HG03354 (cell line): ENCODE measurements at regions not wholly inside any gene's neighbourhood (a gene's known extent, or its start where the extent isn't known, plus 50 kb on each side); places are given as distances from the start of the nearest gene placed in this dataset.

Source experiments
- ATAC-seq: cut with Tn5 transposase; IDR thresholded peaks from one replicate; pipeline ENCODE4 v1.9.1; 2021; ENCODE audit warnings: mild to moderate bottlenecking; ENCODE audit not compliant: unreplicated experiment, poor library complexity, severe bottlenecking

DNA sequence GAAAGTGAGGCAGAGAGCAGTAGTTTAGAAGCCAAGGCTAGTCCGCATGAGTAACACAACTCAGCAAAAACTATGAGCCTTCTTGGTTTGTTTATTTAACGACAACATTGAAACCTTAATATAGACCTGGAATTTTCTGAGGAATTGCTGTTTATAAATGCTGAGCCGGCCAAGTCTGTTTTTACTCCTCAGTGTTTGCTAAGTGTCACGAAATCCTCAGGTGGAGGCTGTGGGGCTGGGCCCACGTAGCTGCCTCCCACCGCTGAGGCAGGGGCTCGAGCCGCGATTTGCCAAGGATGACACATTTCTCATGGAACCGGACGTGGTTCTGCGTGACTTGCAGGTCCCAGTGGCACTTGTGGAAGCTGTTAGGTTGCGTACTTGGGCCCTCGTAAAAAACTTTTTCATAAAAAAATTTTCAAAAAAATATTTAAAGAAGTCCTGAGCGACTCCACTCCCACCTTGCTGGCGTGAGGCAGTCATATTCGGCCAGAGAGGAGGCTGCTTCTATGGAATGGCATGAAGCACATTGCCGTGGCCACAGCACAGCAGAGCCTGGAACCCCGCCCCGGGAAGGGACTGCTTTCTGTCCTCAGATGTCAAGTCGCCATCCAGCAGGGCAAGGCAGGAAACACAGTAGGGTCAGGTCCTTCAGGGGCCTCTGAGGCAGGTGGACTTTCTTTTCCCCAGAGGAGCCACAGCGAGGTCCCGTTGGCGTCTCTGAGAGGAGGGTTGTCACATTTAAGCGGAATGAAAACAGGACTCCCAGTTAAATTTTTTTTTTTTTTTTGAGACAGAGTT lies 64.8 kb upstream of the PCSK6 start:
- no peak for ATAC-seq

DNA sequence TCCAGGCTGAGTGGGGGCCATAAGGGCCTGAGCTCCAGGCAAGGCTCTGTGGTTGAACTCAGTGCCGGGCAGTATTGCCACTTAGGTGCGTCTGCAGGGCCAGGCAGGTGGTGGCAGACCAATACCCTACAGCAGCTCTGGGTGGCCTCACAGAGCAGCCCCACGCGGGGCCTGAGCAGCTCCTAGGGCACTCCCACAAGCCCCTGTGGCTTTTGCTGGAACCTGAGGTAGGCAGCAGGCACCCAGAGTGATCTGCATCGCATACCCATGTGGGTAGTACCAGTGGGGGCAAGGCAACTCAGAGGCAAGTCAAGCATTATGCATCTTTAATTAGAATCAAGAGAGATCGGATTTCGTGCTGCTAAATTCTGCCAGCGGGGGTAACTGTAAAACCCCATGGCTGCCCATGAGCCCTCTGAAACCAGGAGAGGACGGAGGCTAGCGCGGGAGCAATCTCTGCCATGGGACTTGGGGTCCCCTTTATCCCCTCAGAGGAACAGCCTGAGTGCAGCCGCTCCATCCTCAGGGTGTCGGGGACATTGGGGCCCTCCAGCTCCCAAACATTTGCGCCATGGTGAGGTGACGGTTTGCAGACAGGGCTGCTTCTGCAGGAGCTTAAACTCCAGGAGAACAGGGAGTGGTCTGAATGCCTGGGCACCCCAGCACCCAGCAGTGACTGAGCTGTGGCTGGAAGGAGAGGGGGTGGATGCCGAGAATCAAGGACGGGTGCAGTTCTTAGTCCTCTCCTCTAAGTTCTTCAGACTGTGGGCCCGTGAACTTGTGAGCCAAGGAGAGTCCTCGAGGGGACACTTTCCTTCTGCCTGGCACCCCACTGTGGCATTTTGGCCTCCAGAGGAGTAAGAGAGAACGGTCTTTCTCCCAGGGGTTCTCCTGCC lies 62.4 kb upstream of the PCSK6 start:
- ATAC-seq: no peak

DNA sequence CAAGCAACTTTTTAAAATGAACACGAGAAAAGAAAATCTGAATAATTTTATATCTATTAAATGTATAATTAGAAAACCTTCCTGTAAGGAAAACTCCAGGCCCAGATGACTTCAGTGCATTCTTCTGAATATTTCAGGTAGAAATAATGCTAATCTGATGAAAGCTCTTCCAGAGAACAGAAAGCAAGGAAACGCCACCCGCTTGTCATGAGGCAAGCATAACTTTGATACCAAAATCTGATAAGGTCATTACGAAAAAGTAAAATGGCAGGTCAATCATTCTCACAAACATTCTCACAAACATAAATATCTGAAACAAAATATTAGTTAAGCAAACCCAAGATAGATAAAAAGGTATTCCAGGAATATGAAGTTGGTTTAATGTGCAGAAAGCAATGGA lies 60.6 kb upstream of the PCSK6 start:
- ATAC-seq: no peak

DNA sequence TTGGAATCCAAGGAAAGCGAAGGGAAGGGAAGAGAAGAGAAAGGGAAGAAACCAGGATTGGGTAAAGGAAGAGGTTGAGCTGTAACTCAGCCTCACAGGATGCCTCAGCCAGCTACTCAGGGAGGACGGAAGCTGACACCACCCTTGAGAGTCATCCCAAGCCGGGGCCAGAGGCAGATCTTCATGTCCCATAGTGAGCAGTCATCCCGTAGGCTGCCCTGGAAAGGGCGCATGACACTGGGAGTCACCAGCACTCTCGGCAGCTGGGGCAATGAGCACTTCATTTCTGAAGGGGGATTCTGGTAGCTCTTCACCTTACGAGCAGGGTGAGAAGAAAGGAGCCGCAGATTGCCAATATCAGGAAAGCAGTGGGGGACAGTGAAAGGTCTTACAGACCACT lies 60.1 kb upstream of the PCSK6 start:
- ATAC-seq: no peak

DNA sequence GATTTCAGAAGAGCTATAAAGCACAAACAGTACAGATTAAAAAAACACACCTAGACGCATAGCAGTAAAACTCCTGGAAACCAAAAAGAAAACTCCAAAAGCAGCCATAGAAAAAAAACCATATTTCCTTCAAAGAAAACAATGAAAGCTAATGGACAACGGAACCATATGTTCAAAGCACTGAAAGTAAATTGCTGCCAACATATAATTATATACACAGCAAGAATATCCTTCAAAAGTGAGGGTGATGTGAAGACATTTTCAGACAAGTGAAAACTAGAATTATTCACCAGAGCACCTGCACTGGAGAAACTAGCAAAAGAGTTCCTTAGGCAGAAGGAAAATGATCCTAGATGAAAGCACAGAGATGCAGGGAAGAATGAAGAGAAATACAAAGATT lies 58.2 kb upstream of the PCSK6 start:
- no peak for ATAC-seq

DNA sequence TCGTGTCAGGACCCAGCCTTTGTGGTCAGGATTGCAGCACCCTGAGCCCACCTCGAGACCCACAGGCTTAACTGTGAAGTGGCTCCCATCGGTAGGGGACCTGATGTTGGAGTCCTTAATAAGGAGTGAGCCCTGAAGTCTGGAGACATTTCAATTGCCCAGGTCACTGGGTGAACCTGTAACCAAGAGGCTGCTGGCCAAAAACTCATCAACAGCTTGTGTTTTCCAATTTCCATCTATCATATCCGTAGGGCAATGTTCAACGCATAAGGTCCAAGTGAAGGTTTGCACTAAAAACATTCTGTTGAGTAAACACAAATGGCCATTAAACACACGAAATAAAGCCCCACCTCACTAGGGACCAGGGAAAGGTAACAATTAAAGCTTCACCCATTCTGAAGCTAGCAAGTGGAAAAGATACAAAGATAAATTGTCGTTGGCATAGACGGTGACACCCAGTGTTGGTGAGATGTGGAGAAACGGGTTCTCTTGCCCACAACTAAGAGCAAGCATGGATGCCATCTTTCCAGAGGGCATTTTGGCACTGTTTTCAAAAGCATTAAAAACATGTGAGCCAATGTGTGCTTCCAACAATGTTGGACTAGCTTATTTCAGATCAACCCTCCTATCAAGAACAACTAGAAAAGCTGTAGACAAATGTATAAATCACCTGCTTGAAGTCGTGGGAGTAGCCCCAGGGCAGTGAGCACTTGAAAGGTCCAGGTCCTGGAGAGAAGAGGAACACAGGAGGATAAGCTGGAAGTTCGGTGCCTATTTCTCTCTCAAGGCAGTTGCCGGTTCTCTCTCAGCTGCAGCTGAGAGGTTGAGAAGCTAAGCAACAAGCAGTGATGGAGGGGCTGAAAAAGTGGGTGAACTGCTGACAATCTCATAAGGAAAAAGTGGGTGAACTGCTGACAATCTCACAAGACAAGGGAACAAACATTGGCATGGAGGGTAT lies 56.3 kb upstream of the PCSK6 start:
- ATAC-seq: no peak

DNA sequence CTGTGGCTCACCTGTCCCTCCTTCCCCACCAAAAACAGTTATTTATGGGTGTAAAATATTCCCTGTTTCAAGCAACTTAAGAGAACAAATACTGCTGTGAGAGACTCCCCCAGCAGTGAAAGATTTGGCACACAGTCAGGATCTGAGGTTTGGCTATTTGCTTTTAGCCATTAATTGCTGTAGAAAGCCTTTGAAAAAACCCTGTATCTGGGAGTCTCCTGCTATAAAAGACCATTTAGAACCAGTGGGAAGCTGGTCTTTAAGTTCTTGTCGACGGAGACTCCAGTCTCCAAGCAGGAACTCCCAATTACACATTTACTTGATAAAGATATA lies 55.1 kb upstream of the PCSK6 start:
- no peak for ATAC-seq

DNA sequence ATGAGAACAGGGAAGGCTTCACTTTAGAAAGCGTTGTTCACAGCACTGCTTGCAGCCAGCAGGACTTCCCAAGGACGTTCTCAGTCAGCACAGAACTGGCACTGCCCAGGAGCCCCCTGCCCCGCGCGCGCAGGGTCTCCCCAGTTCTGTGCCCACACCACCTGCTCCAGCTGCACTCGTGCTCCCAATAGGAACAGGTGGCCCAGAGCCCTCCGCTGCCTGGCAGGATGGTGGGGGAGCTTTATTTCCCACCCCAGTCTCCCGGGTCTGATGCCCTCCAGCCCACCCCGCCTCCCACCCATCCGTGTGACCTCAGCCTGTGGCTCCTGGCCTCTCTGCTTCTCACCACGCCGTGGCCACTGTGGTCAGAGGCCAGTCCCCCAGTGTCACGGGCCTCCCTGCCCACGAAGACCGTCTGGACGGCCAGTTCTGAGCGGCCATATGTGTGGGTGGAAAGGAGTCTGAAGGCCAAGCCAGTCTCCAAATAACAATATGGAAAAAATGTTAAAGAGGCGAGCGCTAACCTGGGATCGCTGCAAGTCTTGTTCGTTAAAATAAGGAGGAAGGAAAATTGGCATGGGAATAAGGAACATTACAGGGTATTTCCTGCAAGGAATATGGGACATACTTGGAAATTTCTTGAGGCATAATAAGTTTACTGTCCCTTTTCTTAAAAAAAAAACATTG lies 54.6 kb upstream of the PCSK6 start:
- ATAC-seq: no peak

DNA sequence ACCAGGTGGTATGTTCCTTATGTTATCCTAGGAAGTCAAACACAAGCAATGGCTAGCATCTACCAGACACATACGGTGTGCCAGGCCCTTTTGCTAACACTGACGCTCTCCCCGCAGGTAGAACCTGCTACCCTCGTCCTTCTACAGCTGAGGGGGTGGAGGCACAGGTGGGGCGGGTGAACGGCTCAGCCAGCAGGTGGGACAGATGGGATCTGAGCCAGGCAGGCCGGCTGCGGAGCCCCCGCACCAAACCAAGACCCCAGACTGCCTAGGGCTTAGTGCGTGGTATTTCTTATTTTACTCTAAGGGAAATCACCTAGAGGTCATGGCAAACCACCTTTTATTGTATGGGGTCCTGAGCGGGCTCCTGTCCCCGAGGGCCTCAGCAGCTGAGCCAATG lies 53.9 kb upstream of the PCSK6 start:
- no peak for ATAC-seq

DNA sequence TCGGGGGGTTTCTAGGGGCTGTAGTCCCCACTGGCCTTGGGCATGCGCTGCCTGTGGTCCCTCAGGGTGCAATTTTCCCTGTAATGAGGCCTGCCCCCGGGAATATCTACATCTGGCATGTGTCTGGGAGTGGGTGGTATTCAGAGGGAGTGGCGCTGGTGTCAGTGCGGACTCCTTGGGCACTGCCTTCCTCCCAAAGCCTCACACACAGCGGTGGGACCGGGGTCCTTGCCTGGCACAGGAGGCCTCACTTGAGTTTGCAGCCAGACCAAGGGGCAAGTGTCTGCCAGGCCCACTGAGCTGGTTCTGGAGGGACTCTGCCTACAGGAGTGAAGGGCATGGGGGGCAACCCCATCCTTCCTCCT lies 53.5 kb upstream of the PCSK6 start:
- ATAC-seq: no peak

DNA sequence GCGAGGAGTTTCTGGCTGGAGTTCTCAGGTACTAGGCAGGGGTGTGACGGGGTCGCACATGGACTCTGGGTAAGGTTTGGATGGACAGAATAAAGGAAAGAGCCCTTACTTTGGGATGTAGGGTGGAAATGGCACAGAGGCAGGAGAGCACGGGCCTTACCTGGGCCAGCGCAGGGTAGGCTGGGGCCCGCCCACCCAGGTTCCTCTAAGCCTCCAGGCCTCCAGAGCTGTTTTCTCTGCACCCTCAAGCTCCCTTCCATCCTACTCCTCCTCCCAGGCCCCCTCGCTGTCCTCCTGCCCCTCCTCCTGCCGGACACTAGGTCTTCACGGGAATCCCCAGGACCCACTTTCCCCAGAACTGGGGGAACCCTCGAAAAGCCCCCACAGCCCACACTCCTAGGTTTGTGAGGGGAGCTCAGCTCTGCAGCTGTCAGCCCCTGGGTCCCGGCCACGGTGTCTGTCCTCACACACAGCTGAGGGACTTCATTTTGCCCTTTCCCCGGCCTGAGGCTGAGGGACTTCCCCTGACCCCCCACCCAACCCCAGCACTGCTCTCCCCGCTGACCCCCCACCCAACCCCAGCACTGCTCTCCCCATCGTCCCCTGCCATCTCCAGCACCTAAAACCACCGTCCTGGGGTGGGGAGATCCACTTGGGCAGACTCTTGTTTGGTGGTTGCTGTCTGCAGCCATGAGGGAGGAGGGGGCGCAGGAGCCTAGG lies 53.0 kb upstream of the PCSK6 start:
- ATAC-seq: no peak

DNA sequence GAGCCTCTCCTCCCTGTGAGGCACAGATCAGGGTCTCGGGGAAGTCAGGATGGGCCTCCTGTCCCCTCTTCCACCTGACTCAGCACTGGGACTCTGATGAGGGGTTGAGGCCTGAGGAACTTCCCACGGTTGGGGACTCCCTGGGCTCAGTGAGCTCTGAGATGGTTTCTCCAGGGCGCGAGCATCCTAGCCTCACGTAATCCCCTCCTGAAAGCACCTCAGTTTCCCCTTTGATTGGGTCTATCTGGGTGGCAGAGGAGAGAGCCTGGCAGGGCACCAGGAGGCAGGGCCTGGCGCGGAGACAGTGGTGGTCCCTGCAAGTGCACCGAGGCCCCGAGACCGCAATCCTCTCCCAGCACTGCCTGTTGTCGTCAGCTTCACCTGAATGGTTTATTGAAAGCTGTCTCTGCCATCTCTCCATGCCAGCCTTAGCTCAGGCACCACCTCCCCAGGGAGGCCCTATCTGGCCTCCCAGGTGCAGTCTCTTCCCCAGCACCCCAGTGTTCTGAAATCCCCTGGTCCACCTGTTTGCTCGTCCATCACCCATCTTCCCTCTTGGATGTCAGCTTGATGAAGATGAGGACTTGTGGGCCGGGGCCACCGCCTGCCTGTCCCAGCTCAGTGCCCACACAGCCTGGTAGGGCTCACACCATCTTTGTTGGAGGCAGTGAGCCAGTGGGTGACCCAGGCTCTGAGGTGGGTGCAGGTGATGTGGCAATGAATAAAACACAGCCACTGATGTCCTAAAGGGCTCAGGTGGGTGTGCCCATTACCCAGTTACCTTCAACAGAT lies 52.2 kb upstream of the PCSK6 start:
- no peak for ATAC-seq

DNA sequence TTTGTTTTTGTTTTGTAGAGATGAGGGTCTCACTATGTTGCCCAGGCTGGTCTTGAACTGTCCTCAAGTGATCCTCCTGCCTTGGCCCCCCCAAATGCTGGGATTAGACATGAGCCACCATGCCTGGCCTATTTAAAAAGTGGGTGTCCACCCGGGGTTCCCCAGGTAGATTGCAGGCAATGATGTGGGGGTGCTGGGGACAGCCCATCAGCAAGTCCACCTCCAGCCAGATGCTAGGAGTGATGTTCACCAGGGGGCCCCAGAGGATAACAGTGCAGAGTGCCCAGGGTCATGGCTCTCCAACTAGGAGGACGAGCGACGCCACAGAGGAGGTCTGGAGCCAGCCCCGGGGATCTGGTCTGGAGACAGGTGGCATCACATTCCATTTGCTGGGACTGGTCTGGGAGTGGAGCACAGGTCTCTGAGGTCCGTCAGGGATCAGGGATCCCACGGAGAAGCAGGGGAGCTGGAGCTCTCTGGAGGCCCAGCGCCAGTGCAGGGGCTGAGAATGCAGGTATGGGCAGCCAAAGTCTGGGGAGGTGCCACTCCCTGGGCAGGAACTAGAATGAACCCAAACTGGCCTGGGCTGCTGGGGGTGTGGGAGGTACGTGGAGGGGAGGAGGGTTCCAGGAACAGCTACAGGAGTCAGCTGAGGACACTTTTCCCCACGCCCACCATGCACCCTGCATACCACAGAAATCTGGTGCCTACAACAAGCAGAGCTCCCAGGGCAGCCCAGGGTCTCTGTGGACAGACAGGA lies 51.2 kb upstream of the PCSK6 start:
- ATAC-seq: no peak

DNA sequence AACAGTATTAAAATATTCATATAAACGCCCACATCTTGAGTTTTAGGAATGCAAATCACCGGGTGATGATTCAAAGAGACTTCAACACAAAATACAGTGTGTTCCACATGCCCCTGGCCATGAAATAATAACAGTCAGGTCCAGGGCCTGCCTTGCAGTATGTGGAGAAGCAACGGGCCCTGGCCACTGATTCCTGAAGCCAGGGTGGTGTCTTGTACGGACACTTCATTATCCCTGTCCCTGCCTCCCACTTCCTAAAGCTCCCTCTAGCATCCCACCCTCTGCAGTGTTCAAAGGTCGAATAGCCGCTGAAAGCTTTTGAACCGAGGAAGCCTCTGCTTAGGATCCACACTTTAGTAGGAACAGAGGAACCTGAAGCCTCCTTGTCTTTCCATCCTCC lies 50.4 kb upstream of the PCSK6 start:
- no peak for ATAC-seq

DNA sequence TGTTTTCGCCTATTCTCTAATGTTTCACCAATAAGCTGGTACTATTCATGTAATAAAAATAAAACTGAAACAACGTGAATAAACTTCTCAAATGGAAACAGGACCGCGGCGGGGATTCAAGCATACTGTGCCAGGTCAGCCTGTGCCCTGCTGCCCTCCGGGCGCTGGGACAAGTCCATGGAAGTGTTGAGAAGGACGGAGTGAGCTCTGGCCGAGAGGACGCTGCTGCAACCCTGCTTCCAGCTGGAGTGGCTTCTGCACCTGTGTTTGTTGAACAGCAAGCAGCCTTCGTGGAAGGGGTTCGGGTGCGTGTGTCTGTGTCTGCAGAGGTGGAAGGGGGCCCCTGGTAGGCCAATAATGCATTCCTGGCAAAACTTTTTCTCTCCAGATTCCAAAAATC lies 50.0 kb upstream of the PCSK6 start:
- ATAC-seq: no peak
